ENCODE measurements at regions not wholly inside any gene's neighbourhood (a gene's known extent, or its start where the extent isn't known, plus 50 kb on each side); places are given as distances from the start of the nearest gene placed in this dataset.

GRCh38 chr3:181974198-181974597, 262.5 kb downstream of the SOX2 start:
- TF ChIP-seq, protein P1, sequence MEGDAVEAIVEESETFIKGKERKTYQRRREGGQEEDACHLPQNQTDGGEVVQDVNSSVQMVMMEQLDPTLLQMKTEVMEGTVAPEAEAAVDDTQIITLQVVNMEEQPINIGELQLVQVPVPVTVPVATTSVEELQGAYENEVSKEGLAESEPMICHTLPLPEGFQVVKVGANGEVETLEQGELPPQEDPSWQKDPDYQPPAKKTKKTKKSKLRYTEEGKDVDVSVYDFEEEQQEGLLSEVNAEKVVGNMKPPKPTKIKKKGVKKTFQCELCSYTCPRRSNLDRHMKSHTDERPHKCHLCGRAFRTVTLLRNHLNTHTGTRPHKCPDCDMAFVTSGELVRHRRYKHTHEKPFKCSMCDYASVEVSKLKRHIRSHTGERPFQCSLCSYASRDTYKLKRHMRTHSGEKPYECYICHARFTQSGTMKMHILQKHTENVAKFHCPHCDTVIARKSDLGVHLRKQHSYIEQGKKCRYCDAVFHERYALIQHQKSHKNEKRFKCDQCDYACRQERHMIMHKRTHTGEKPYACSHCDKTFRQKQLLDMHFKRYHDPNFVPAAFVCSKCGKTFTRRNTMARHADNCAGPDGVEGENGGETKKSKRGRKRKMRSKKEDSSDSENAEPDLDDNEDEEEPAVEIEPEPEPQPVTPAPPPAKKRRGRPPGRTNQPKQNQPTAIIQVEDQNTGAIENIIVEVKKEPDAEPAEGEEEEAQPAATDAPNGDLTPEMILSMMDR (IDR thresholded peaks at IDR 0.05): no peak
- TF ChIP-seq POLR2A (IDR thresholded peaks at IDR 0.05): no peak

Measured in uterus (tissue), 2 donors.